ENCODE measurements at regions not wholly inside any gene's neighbourhood (a gene's known extent, or its start where the extent isn't known, plus 50 kb on each side); places are given as distances from the start of the nearest gene placed in this dataset.

- TF ChIP-seq POLR2A (IDR thresholded peaks at IDR 0.05), result no peak
- TF ChIP-seq, protein P1, sequence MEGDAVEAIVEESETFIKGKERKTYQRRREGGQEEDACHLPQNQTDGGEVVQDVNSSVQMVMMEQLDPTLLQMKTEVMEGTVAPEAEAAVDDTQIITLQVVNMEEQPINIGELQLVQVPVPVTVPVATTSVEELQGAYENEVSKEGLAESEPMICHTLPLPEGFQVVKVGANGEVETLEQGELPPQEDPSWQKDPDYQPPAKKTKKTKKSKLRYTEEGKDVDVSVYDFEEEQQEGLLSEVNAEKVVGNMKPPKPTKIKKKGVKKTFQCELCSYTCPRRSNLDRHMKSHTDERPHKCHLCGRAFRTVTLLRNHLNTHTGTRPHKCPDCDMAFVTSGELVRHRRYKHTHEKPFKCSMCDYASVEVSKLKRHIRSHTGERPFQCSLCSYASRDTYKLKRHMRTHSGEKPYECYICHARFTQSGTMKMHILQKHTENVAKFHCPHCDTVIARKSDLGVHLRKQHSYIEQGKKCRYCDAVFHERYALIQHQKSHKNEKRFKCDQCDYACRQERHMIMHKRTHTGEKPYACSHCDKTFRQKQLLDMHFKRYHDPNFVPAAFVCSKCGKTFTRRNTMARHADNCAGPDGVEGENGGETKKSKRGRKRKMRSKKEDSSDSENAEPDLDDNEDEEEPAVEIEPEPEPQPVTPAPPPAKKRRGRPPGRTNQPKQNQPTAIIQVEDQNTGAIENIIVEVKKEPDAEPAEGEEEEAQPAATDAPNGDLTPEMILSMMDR (IDR thresholded peaks at IDR 0.05), result no peak
- TF ChIP-seq POLR2AphosphoS5 (IDR thresholded peaks at IDR 0.05), result no peak
These were observed 430.9 kb downstream of the C4orf33 start for GRCh38 chr4:129526812-129527211.
